Smooth muscle cell (in vitro differentiated cells): ENCODE measurements at regions not wholly inside any gene's neighbourhood (a gene's known extent, or its start where the extent isn't known, plus 50 kb on each side); places are given as distances from the start of the nearest gene placed in this dataset.
"Not testable (repeated sequence)": the region's sequence is repeated elsewhere in the genome, so short reads cannot be mapped to it uniquely, and the experiment has no call there.

ENCODE experiments used
- DNase-seq: peaks from one replicate; lab custom pipeline; 2025; ENCODE audit not compliant: unreplicated experiment; lab: John Stamatoyannopoulos, UW
- H2AFZ ChIP-seq: fragments of 200-600 bp; sonication (generic); 2 replicates; pipeline ENCODE4 v1.6.0; 2016; ENCODE audit warnings: antibody characterized with exemption, low read depth, mild to moderate bottlenecking
- H3F3A ChIP-seq: fragments of 200-600 bp; sonication (generic); 2 replicates; pipeline ENCODE4 v1.6.0; 2017; ENCODE audit warnings: antibody characterized with exemption, low read depth
- H3K27ac ChIP-seq: fragments of 200-600 bp; sonication (generic); 2 replicates; pipeline ENCODE4 v1.5.1; 2016; ENCODE audit warnings: low read depth, mild to moderate bottlenecking
- H3K27me3 ChIP-seq: fragments of 200-600 bp; sonication (generic); 2 replicates; pipeline ENCODE4 v1.6.1; 2016; ENCODE audit warnings: low read depth, mild to moderate bottlenecking
- H3K36me3 ChIP-seq: fragments of 200-600 bp; sonication (generic); 2 replicates; pipeline ENCODE4 v1.5.1; 2016; ENCODE audit warnings: low read depth
- H3K4me1 ChIP-seq: fragments of 200-600 bp; sonication (generic); 2 replicates; pipeline ENCODE4 v1.5.1; 2016; ENCODE audit warnings: low read depth
- H3K4me2 ChIP-seq: fragments of 200-600 bp; sonication (generic); 2 replicates; pipeline ENCODE4 v1.6.0; 2016; ENCODE audit warnings: mild to moderate bottlenecking
- H3K4me3 ChIP-seq: fragments of 200-600 bp; sonication (generic); 2 replicates; pipeline ENCODE4 v1.5.1; 2016; ENCODE audit warnings: mild to moderate bottlenecking
- H3K79me2 ChIP-seq: fragments of 200-600 bp; sonication (generic); 2 replicates; pipeline ENCODE4 v1.6.0; 2016; ENCODE audit warnings: low read depth, mild to moderate bottlenecking
- H3K9ac ChIP-seq: fragments of 200-600 bp; sonication (generic); 2 replicates; pipeline ENCODE4 v1.6.0; 2016; ENCODE audit warnings: low read depth
- H3K9me3 ChIP-seq: fragments of 200-600 bp; sonication (generic); replicated peaks from 2 replicates; pipeline ENCODE4 v1.5.1; 2016; ENCODE audit warnings: low read depth
- H4K20me1 ChIP-seq: fragments of 200-600 bp; sonication (generic); 2 replicates; pipeline ENCODE4 v1.6.0; 2016; ENCODE audit warnings: low read depth
- CTCF ChIP-seq: fragments of 200-600 bp; sonication (generic); IDR thresholded peaks from 2 replicates; pipeline ENCODE4 v1.5.1; 2017; ENCODE audit warnings: borderline replicate concordance, mild to moderate bottlenecking, antibody characterized with exemption; ENCODE audit not compliant: insufficient read depth, poor library complexity, severe bottlenecking
- WGBS: methylation state at CpG from one replicate; pipeline ENCODE4 v1.1.7; 2016; ENCODE audit warnings: low lambda C conversion rate; 5-methylcytosine and 5-hydroxymethylcytosine counted together

GRCh38 chr21:36613554-36613953 lies 85.4 kb upstream of the SIM2 start:
- Histone ChIP-seq H3K27me3 (no peaks in the 10 kb centered on the region), H2AFZ (no peak overlapping the region), H3K9ac (no peak overlapping the region), H3K4me3 (no peak overlapping the region), H3K36me3 (no peaks in the 10 kb centered on the region), H3F3A (no peaks in the 10 kb centered on the region), H3K9me3 (no peaks in the 10 kb centered on the region), H3K4me1 (no peaks in the 10 kb centered on the region), H3K4me2 (no peak overlapping the region), H3K27ac (no peak overlapping the region), H3K79me2 (no peaks in the 10 kb centered on the region), H4K20me1 (no peaks in the 10 kb centered on the region)
- TF ChIP-seq CTCF, result no peak
- no peak for DNase-seq
- WGBS, result 84% methylated on average over 3 of the region's 3 CpGs

GRCh38 chr21:36615274-36615964 lies 83.5 kb upstream of the SIM2 start:
- no peak for TF ChIP-seq CTCF
- H3K27ac ChIP-seq, result no peak overlapping the region
- no peaks in the 10 kb centered on the region for H3K79me2 ChIP-seq
- H3K4me2 ChIP-seq, result no peak overlapping the region
- H3K9me3 ChIP-seq, result no peaks in the 10 kb centered on the region
- DNase-seq, result no peak
- no peaks in the 10 kb centered on the region for H3K36me3 ChIP-seq
- no peak overlapping the region for H3K4me3 ChIP-seq
- H3K4me1 ChIP-seq, result no peaks in the 10 kb centered on the region
- no peaks in the 10 kb centered on the region for H3F3A ChIP-seq
- WGBS, result 60% methylated on average over 5 of the region's 5 CpGs
- H3K9ac ChIP-seq, result no peak overlapping the region
- H4K20me1 ChIP-seq, result no peaks in the 10 kb centered on the region
- no peaks in the 10 kb centered on the region for H3K27me3 ChIP-seq
- H2AFZ ChIP-seq, result no peak overlapping the region

DNA sequence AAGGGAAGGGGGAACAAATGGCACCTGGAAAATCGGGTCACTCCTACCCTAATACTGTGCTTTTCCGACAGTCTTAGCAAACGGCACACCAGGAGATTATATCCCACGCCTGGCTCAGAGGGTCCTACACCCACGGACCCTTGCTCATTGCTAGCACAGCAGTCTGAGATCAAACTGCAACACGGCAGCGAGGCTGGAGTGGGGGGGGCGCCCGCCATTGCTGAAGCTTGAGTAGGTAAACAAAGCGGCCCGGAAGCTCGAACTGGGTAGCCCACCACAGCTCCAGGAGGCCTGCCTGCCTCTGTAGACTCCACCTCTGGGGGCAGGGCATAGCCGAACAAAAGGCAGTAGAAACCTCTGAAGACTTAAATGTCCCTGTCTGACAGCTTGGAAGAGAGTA lies 82.1 kb upstream of the SIM2 start:
- H4K20me1 ChIP-seq, H3K9me3 ChIP-seq, H3K4me1 ChIP-seq, DNase-seq, H3K4me3 ChIP-seq, H3K79me2 ChIP-seq, H3F3A ChIP-seq, H3K9ac ChIP-seq, H3K36me3 ChIP-seq, H3K27me3 ChIP-seq, H3K27ac ChIP-seq, H3K4me2 ChIP-seq, H2AFZ ChIP-seq: not testable (repeated sequence)
- WGBS, result 93% methylated on average over 13 of the region's 13 CpGs

DNA sequence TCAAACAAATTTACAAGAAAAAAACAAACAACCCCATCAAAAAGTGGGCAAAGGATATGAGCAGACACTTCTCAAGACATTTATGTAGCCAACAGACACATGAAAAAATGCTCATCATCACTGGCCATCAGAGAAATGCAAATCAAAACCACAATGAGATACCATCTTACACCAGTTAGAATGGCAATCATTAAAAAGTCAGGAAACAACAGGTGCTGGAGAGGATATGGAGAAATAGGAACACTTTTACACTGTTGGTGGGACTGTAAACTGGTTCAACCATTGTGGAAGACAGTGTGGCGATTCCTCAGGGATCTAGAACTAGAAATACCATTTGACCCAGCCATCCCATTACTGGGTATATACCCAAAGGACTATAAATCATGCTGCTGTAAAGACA lies 77.1 kb upstream of the SIM2 start:
- not testable (repeated sequence) for H3K36me3 ChIP-seq

GRCh38 chr21:36624105-36624504 lies 74.8 kb upstream of the SIM2 start:
- Histone ChIP-seq H2AFZ (no peak overlapping the region), H3F3A (no peaks in the 10 kb centered on the region), H4K20me1 (no peaks in the 10 kb centered on the region), H3K27ac (no peak overlapping the region), H3K4me3 (no peak overlapping the region), H3K4me2 (no peak overlapping the region), H3K9ac (no peak overlapping the region), H3K27me3 (peaks cover 1% of the 10 kb centered on the region), H3K4me1 (no peaks in the 10 kb centered on the region), H3K9me3 (no peaks in the 10 kb centered on the region), H3K79me2 (no peaks in the 10 kb centered on the region), H3K36me3 (no peaks in the 10 kb centered on the region)
- no peak for TF ChIP-seq CTCF
- 88% methylated on average over 4 of the region's 4 CpGs for WGBS
- no peak for DNase-seq

More for the DNA sequence above, 77.1 kb upstream of the SIM2 start:
- not testable (repeated sequence) for H3K4me1 ChIP-seq, H3K4me2 ChIP-seq, H3K27ac ChIP-seq, H3K9me3 ChIP-seq, H2AFZ ChIP-seq, H3K9ac ChIP-seq, H3F3A ChIP-seq, H3K4me3 ChIP-seq, H3K79me2 ChIP-seq, H3K27me3 ChIP-seq, H4K20me1 ChIP-seq, DNase-seq
- WGBS, result 80% methylated on average over 1 of the region's 1 CpG
